Esophagus muscularis mucosa (tissue), 4 donors: ENCODE measurements at regions not wholly inside any gene's neighbourhood (a gene's known extent, or its start where the extent isn't known, plus 50 kb on each side); places are given as distances from the start of the nearest gene placed in this dataset.

Source experiments
- DNase-seq: peaks from one replicate; pipeline ENCODE4 v3.0.0-alpha.2; 2017; ENCODE audit errors: extremely low spot score
- H3K27ac ChIP-seq, 4 donors: fragments of 200-600 bp; sonication (generic); replicated peaks in 1 of 4; 1 replicate in 3 of 4; 2 replicates in 1 of 4; pipeline ENCODE4 v1.5.1; 2016 to 2019; ENCODE audit warnings: mild to moderate bottlenecking in 1 of 4
- H3K27me3 ChIP-seq, 4 donors: fragments of 200-600 bp; sonication (generic); one replicate each; pipeline versions ENCODE4 v1.5.1 to v1.6.0; 2016 to 2019
- H3K36me3 ChIP-seq, 4 donors: fragments of 200-600 bp; sonication (generic); one replicate each; pipeline ENCODE4 v1.5.1; 2016 to 2019
- H3K4me1 ChIP-seq, 4 donors: fragments of 200-600 bp; sonication (generic); one replicate each; pipeline ENCODE4 v1.5.1; 2016 to 2019
- H3K4me3 ChIP-seq, 4 donors: fragments of 200-600 bp; sonication (generic); 1 replicate in 2 of 4; 2 replicates in 2 of 4; pipeline ENCODE4 v1.5.1; 2016 to 2019; ENCODE audit warnings: mild to moderate bottlenecking in 4 of 4, moderate library complexity in 1 of 4
- H3K9me3 ChIP-seq, 4 donors: fragments of 200-600 bp; sonication (generic); 1 replicate in 3 of 4; 2 replicates in 1 of 4; pipeline ENCODE4 v1.5.1; 2016 to 2019
- CTCF ChIP-seq, 3 experiments: fragments of 200-600 bp in 2 of 3; fragments of 450-650 bp in 1 of 3; sonication (generic) in 2 of 3; IDR thresholded peaks; one replicate each; pipeline ENCODE4 v1.5.1; 2017 to 2019; ENCODE audit warnings: antibody characterized with exemption in 3 of 3, mild to moderate bottlenecking in 2 of 3, moderate library complexity in 1 of 3
- EP300 ChIP-seq: sonication (generic); formaldehyde crosslinking; IDR thresholded peaks from one replicate; pipeline ENCODE4 v1.6.1; 2017; ENCODE audit warnings: antibody characterized with exemption
- POLR2A ChIP-seq: fragments of 450-650 bp; IDR thresholded peaks from one replicate; pipeline ENCODE4 v1.6.1; 2017; ENCODE audit warnings: antibody characterized with exemption, moderate library complexity, mild to moderate bottlenecking, low read depth
- POLR2AphosphoS5 ChIP-seq, 2 donors: sonication (generic); formaldehyde crosslinking; IDR thresholded peaks; one replicate each; pipeline ENCODE4 v1.6.1; 2017; ENCODE audit warnings: antibody characterized with exemption in 2 of 2
- WGBS: methylation state at CpG from one replicate; pipeline ENCODE4 v1.1.5; 2018; 5-methylcytosine and 5-hydroxymethylcytosine counted together
- intact Hi-C: fragments of 100-400 bp; cut with DNase I; formaldehyde crosslinking; loops from one replicate; pipeline ENCODE4 v1.15.1; 2023

DNA sequence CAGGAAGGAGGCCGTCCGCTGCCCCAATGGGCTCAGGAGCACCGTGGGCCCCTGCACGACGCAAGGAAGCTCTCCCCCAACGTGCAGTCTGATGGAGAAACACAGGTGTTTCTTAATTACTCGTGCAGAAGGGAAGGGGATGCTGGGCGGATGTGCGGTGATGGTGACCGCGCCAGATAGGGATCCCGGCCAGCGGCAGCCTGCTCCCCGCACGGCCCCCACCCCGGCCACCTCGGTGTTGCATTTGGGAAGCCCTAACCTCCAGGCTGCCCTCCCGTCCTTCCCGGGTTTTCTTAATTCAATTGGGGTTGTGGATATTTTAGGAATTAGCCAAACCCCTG lies 254.4 kb downstream of the ZNF536 start:
- H3K27ac ChIP-seq, result no peak overlapping the region
- TF ChIP-seq POLR2A, result no peak
- no peak for TF ChIP-seq EP300
- TF ChIP-seq CTCF (IDR thresholded peaks at IDR 0.05), result no peak
- TF ChIP-seq POLR2AphosphoS5 (IDR thresholded peaks at IDR 0.05), result no peak
- H3K4me1 ChIP-seq, result peaks cover 0 to 4% (median 0%) of the 10 kb centered on the region in 4 donors
- H3K27me3 ChIP-seq, result peaks cover 0 to 24% (median 0%) of the 10 kb centered on the region in 4 donors
- peaks cover 0 to 14% (median 12%) of the 10 kb centered on the region in 4 donors for H3K9me3 ChIP-seq
- no peak for DNase-seq
- no peak overlapping the region for H3K4me3 ChIP-seq
- no peaks in the 10 kb centered on the region for H3K36me3 ChIP-seq
- intact Hi-C loops, result no loop called here
- 89% methylated on average over 19 of the region's 19 CpGs for WGBS

DNA sequence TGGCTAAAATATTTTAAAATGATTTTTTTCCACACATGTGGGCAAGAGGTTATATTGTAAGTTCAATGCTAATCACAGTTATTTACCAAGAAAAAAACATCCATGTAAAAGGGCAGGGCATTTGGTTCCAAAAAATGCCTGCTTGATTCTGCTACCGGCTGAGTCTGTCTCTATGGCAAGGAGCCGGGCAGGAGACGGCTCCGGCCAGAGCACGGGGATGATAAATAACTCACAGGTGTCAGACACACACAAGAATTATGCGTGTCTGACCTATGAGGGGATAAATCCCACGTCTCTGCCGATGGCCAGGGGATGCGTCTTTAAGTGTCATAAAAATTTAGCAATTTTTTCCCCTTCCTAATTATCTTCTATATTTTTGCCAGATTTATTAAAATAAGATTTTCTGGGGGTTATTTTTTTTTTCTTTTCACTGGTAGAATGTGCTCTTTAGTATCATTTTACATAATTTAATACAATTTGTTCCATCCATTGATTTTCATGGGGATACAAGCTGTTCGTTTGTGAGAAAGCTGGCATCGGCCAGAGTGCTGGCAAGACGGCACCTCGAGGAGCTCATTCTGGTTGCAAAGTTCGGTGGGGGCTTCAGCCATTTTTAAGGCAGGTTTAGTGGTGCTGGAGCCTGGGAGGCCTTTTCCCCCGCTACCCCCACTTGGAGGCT lies 253.9 kb downstream of the ZNF536 start:
- Histone ChIP-seq H3K36me3 (no peaks in the 10 kb centered on the region), H3K4me3 (no peak overlapping the region), H3K27ac (no peak overlapping the region), H3K27me3 (peaks cover 0 to 24% (median 0%) of the 10 kb centered on the region in 4 donors), H3K9me3 (peaks cover 0 to 14% (median 12%) of the 10 kb centered on the region in 4 donors), H3K4me1 (peaks cover 0 to 4% (median 0%) of the 10 kb centered on the region in 4 donors)
- WGBS, result 73% methylated on average over 15 of the region's 15 CpGs
- intact Hi-C loops, result no loop called here
- DNase-seq, result peak; percentile 42
- TF ChIP-seq CTCF (IDR thresholded peaks at IDR 0.05) (no peak), EP300 (no peak), POLR2AphosphoS5 (IDR thresholded peaks at IDR 0.05) (no peak), POLR2A (no peak)

GRCh38 chr19:30622276-30622675 lies 250.1 kb downstream of the ZNF536 start:
- no peaks in the 10 kb centered on the region for H3K36me3 ChIP-seq
- H3K27ac ChIP-seq, result no peak overlapping the region
- intact Hi-C loops, result no loop called here
- H3K4me3 ChIP-seq, result no peak overlapping the region
- no peaks in the 10 kb centered on the region for H3K4me1 ChIP-seq
- peak; percentile 68 for DNase-seq
- H3K9me3 ChIP-seq, result peaks cover 0 to 14% (median 12%) of the 10 kb centered on the region in 4 donors
- TF ChIP-seq CTCF (IDR thresholded peaks at IDR 0.05) (no peak), POLR2A (no peak), POLR2AphosphoS5 (IDR thresholded peaks at IDR 0.05) (no peak), EP300 (no peak)
- H3K27me3 ChIP-seq, result peaks cover 0 to 24% (median 0%) of the 10 kb centered on the region in 4 donors
- WGBS, result 95% methylated on average over 5 of the region's 5 CpGs

DNA sequence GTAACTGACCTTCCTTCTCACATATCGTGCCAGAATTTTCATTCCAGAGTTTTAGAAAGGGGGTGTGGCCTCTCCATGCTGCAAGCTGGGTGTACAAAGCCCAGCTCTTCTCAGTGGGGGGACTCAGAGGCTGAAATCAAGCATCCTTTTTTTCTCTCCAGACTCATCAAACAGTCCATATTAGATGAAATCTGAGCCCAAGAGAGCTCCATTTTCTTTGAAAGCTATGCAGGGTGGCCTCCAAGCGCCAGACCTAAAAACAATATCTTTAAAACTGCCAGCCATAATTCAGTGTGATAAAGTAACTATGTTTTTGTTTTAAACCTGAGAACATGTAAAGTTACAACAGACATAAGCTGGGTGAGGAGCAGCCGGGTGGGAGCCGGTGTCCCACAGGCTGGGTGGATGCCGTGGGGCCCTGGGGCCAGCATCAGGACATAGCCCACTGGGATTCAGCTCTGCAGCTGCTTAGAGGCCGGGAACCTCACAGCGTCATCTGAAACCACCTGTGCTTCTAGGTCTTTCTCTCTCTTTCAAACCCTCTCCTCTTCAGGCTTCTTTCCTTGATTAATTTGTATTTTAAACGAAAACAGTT lies 249.2 kb downstream of the ZNF536 start:
- Histone ChIP-seq H3K4me3 (no peak overlapping the region), H3K27me3 (peaks cover 0 to 24% (median 0%) of the 10 kb centered on the region in 4 donors), H3K9me3 (peaks cover 0 to 14% (median 12%) of the 10 kb centered on the region in 4 donors), H3K4me1 (no peaks in the 10 kb centered on the region), H3K36me3 (no peaks in the 10 kb centered on the region), H3K27ac (no peak overlapping the region)
- TF ChIP-seq POLR2A (no peak), CTCF (IDR thresholded peaks at IDR 0.05) (no peak), EP300 (no peak), POLR2AphosphoS5 (IDR thresholded peaks at IDR 0.05) (no peak)
- 69% methylated on average over 8 of the region's 8 CpGs for WGBS
- intact Hi-C loops, result no loop called here
- peak; percentile 78 for DNase-seq
